Liver (tissue), 8 donors: ENCODE measurements at regions not wholly inside any gene's neighbourhood (a gene's known extent, or its start where the extent isn't known, plus 50 kb on each side); places are given as distances from the start of the nearest gene placed in this dataset.

Experiments used
- DNase-seq: peaks from one replicate; pipeline ENCODE4 v3.0.0-alpha.2; 2017; ENCODE audit warnings: low spot score
- H3K27ac ChIP-seq, 2 donors: one replicate each; pipeline ENCODE4 v1.7.0; 2013; ENCODE audit warnings: inconsistent platforms in 2 of 2, low read length in 2 of 2, control low read depth in 1 of 2, low read depth in 1 of 2, mild to moderate bottlenecking in 1 of 2
- H3K27me3 ChIP-seq, 4 donors: one replicate each; pipeline versions ENCODE4 v1.6.1 to v1.7.0; 2013; ENCODE audit warnings: low read length in 3 of 4, inconsistent platforms in 1 of 4, mild to moderate bottlenecking in 1 of 4, moderate library complexity in 1 of 4; ENCODE audit not compliant: control insufficient read depth in 4 of 4, insufficient read depth in 4 of 4
- H3K36me3 ChIP-seq, 4 donors: one replicate each; pipeline versions ENCODE4 v1.6.1 to v1.7.0; 2013; ENCODE audit warnings: low read length in 3 of 4, mild to moderate bottlenecking in 3 of 4, low read depth in 1 of 4, moderate library complexity in 1 of 4; ENCODE audit not compliant: control insufficient read depth in 4 of 4, insufficient read depth in 3 of 4
- H3K4me1 ChIP-seq, 4 donors: one replicate each; pipeline versions ENCODE4 v1.6.1 to v1.7.0; 2013; ENCODE audit warnings: low read length in 3 of 4, mild to moderate bottlenecking in 3 of 4, moderate library complexity in 1 of 4; ENCODE audit not compliant: control insufficient read depth in 4 of 4, insufficient read depth in 4 of 4
- H3K4me3 ChIP-seq, 3 donors: one replicate each; pipeline versions ENCODE4 v1.6.1 to v1.7.0; 2013; ENCODE audit warnings: low read length in 3 of 3, control low read depth in 1 of 3, low read depth in 1 of 3, mild to moderate bottlenecking in 1 of 3
- H3K9ac ChIP-seq, 2 donors: one replicate each; pipeline ENCODE4 v1.7.0; 2013; ENCODE audit warnings: low read length in 2 of 2, mild to moderate bottlenecking in 2 of 2, moderate library complexity in 2 of 2, control low read depth in 1 of 2, low read depth in 1 of 2
- H3K9me3 ChIP-seq, 4 donors: one replicate each; pipeline versions ENCODE4 v1.6.1 to v1.7.0; 2013; ENCODE audit warnings: low read length in 3 of 4; ENCODE audit not compliant: control insufficient read depth in 4 of 4
- ATF3 ChIP-seq: IDR thresholded peaks from 2 replicates; pipeline ENCODE4 v1.6.1; 2016; ENCODE audit warnings: antibody characterized with exemption
- CTCF ChIP-seq: fragments of 150-350 bp; IDR thresholded peaks from 2 replicates; pipeline ENCODE4 v1.5.1; 2017; ENCODE audit warnings: improper control_type of control experiment, low read depth, low read length; ENCODE audit not compliant: missing input control
- EGR1 ChIP-seq, 2 donors: IDR thresholded peaks; 2 replicates each; pipeline ENCODE4 v1.6.1; 2016 to 2018; ENCODE audit warnings: antibody characterized with exemption in 2 of 2, low read depth in 2 of 2
- FOXA2 ChIP-seq: IDR thresholded peaks from 2 replicates; pipeline ENCODE4 v1.6.1; 2016; ENCODE audit warnings: antibody characterized with exemption
- GABPA ChIP-seq, 2 donors: IDR thresholded peaks in 1 of 2; conservative IDR thresholded peaks in 1 of 2; 2 replicates each; pipeline ENCODE4 v1.6.1; 2016; ENCODE audit warnings: antibody characterized with exemption in 2 of 2, mild to moderate bottlenecking in 1 of 2, moderate library complexity in 1 of 2
- HNF4A ChIP-seq, 2 donors: conservative IDR thresholded peaks; 2 replicates each; pipeline ENCODE4 v1.6.1; 2016; ENCODE audit warnings: antibody characterized with exemption in 2 of 2, mild to moderate bottlenecking in 2 of 2
- HNF4G ChIP-seq: IDR thresholded peaks from 2 replicates; pipeline ENCODE4 v1.6.1; 2016; ENCODE audit warnings: antibody characterized with exemption
- JUND ChIP-seq, 2 donors: IDR thresholded peaks; 2 replicates each; pipeline ENCODE4 v1.6.1; 2016; ENCODE audit warnings: antibody characterized with exemption in 2 of 2
- MAX ChIP-seq: IDR thresholded peaks from 2 replicates; pipeline ENCODE4 v1.6.1; 2016; ENCODE audit warnings: antibody characterized with exemption
- NR2F2 ChIP-seq: IDR thresholded peaks from 2 replicates; pipeline ENCODE4 v1.6.1; 2016; ENCODE audit warnings: antibody characterized with exemption
- RAD21 ChIP-seq, 2 donors: IDR thresholded peaks; 2 replicates each; pipeline ENCODE4 v1.6.1; 2016; ENCODE audit warnings: antibody characterized with exemption in 2 of 2, mild to moderate bottlenecking in 2 of 2
- RXRA ChIP-seq, 2 donors: IDR thresholded peaks; 2 replicates each; pipeline ENCODE4 v1.6.1; 2017 to 2018; ENCODE audit warnings: antibody characterized with exemption in 2 of 2, mild to moderate bottlenecking in 1 of 2
- SP1 ChIP-seq: IDR thresholded peaks from 2 replicates; pipeline ENCODE4 v1.6.1; 2018; ENCODE audit warnings: antibody characterized with exemption, mild to moderate bottlenecking
- TAF1 ChIP-seq: conservative IDR thresholded peaks from 2 replicates; pipeline ENCODE4 v1.6.1; 2016; ENCODE audit warnings: antibody characterized with exemption, mild to moderate bottlenecking
- YY1 ChIP-seq: IDR thresholded peaks from 2 replicates; pipeline ENCODE4 v1.6.1; 2016; ENCODE audit warnings: antibody characterized with exemption, mild to moderate bottlenecking
- ZBTB33 ChIP-seq: IDR thresholded peaks from 2 replicates; pipeline ENCODE4 v1.6.1; 2016; ENCODE audit warnings: antibody characterized with exemption
- WGBS: extraction: QIAGEN DNeasy Blood & Tissue Kit; methylation state at CpG from one replicate; pipeline ENCODE4 v1.1.7; 2013; 5-methylcytosine and 5-hydroxymethylcytosine counted together
- donor health status: healthy.
- donor health status: healthy.
- donor health status: healthy.
- donor health status: healthy.
- donor health status: healthy.

- H3K4me3 ChIP-seq: no peak overlapping the region
- WGBS: 70% methylated on average over 4 of the region's 4 CpGs
Observed at GRCh38 chr18:28594034-28594433, 417.1 kb upstream of the CDH2 start.

DNA sequence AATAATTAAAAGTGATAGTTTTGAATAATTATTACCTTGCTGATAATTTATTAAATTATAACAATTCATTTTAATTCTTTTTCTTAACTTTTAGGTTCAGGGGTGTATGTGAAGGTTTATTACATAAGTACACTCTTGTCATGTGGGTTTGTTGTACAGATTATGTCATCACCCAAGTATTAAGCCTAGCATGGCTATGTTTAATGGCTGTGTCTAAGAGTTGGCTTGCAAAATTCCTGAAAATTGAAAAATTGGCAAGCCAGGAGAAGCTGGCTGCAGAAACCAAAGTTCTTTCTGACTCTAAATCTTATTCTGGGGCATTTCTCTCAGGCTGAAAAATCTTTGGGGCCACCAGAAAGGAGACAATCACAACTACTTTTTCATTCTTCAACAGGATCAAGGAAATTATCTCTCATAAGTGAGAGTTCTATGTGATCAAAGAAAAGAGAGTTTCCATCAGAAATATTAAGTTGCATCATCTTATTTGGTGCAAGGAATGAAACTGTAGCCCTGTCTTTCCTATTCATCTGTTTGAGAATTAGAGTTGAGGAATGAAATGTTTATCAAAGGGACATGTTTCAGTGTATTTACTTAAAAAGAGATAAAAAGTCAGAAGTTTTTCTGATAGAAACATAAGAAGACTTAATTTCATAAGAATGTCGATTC, 412.1 kb upstream of the CDH2 start:
- no peaks in the 10 kb centered on the region for H3K36me3 ChIP-seq
- H3K4me3 ChIP-seq: no peak overlapping the region
- H3K27ac ChIP-seq: no peak overlapping the region
- no peak overlapping the region for H3K9ac ChIP-seq
- H3K4me1 ChIP-seq: no peaks in the 10 kb centered on the region
- WGBS: 74% methylated on average over 1 of the region's 1 CpG
- DNase-seq: no peak
- no peaks in the 10 kb centered on the region for H3K27me3 ChIP-seq
- H3K9me3 ChIP-seq: no peaks in the 10 kb centered on the region
- TF ChIP-seq MAX (no peak), HNF4A (conservative IDR thresholded peaks at IDR 0.05) (no peak), TAF1 (no peak), ZBTB33 (no peak), JUND (IDR thresholded peaks at IDR 0.05) (no peak), GABPA (IDR thresholded peaks at IDR 0.05 in 1 of 2, conservative IDR thresholded peaks at IDR 0.05 in 1 of 2) (no peak), FOXA2 (no peak), ATF3 (no peak), YY1 (no peak), EGR1 (IDR thresholded peaks at IDR 0.05; ENCODE audit: low read depth in 2 of 2) (no peak), RAD21 (IDR thresholded peaks at IDR 0.05) (no peak)

More at GRCh38 chr18:28594034-28594433, 417.1 kb upstream of the CDH2 start:
- TF ChIP-seq HNF4A (conservative IDR thresholded peaks at IDR 0.05) (no peak), YY1 (no peak), FOXA2 (no peak), JUND (IDR thresholded peaks at IDR 0.05) (no peak), RXRA (IDR thresholded peaks at IDR 0.05) (no peak), NR2F2 (no peak), HNF4G (no peak), EGR1 (IDR thresholded peaks at IDR 0.05; ENCODE audit: low read depth in 2 of 2) (no peak), TAF1 (no peak), GABPA (IDR thresholded peaks at IDR 0.05 in 1 of 2, conservative IDR thresholded peaks at IDR 0.05 in 1 of 2) (no peak), ZBTB33 (no peak), CTCF (no peak), ATF3 (no peak), RAD21 (IDR thresholded peaks at IDR 0.05) (no peak), SP1 (no peak), MAX (no peak)
- Histone ChIP-seq H3K9ac (no peak overlapping the region), H3K36me3 (no peaks in the 10 kb centered on the region), H3K27ac (no peak overlapping the region), H3K4me1 (no peaks in the 10 kb centered on the region), H3K27me3 (no peaks in the 10 kb centered on the region), H3K9me3 (no peaks in the 10 kb centered on the region)
- no peak for DNase-seq
